Heart right ventricle (tissue), 16 donors: ENCODE measurements at regions not wholly inside any gene's neighbourhood (a gene's known extent, or its start where the extent isn't known, plus 50 kb on each side); places are given as distances from the start of the nearest gene placed in this dataset.

Experiments used
- ATAC-seq, 8 donors: fragments of 200-7000 bp; cut with Tn5 transposase; one replicate each; pipeline ENCODE4 v1.9.1; 2020; ENCODE audit warnings: mild to moderate bottlenecking in 8 of 8, moderate library complexity in 8 of 8, moderate number of reproducible peaks in 1 of 8
- DNase-seq, 2 donors: peaks; one replicate each; pipeline ENCODE4 v3.0.0-alpha.2; 2020
- H3K27ac ChIP-seq, 10 donors: fragments of 200-600 bp; sonication (generic) in 2 of 10; one replicate each; pipeline versions ENCODE4 v1.5.0 to v1.8.0; 2020 to 2022; ENCODE audit warnings: mild to moderate bottlenecking in 3 of 10
- H3K27me3 ChIP-seq, 7 donors: fragments of 200-600 bp; one replicate each; pipeline ENCODE4 v1.8.0; 2021 to 2022; ENCODE audit warnings: mild to moderate bottlenecking in 2 of 7
- H3K36me3 ChIP-seq, 9 donors: fragments of 200-600 bp; sonication (generic) in 1 of 9; one replicate each; pipeline versions ENCODE4 v1.5.0 to v1.8.0; 2020 to 2022; ENCODE audit warnings: mild to moderate bottlenecking in 2 of 9
- H3K4me1 ChIP-seq, 9 donors: fragments of 200-600 bp; sonication (generic) in 1 of 9; one replicate each; pipeline versions ENCODE4 v1.5.0 to v1.8.0; 2020 to 2022; ENCODE audit warnings: mild to moderate bottlenecking in 4 of 9
- H3K4me3 ChIP-seq, 10 donors: fragments of 200-600 bp; sonication (generic) in 2 of 10; one replicate each; pipeline versions ENCODE4 v1.5.0 to v1.8.0; 2020 to 2022; ENCODE audit warnings: mild to moderate bottlenecking in 7 of 10, moderate library complexity in 2 of 10
- H3K9me3 ChIP-seq, 11 donors: fragments of 200-600 bp in 10 of 11; sonication (generic) in 2 of 11; one replicate each; pipeline versions ENCODE4 v1.5.0 to v1.8.0; 2013 to 2022; ENCODE audit warnings: mild to moderate bottlenecking in 2 of 11, control low read depth in 1 of 11, moderate library complexity in 1 of 11
- CTCF ChIP-seq, 9 donors: fragments of 200-600 bp; sonication (generic) in 2 of 9; IDR thresholded peaks; one replicate each; pipeline versions ENCODE4 v1.5.0 to v1.8.0; 2021 to 2022; ENCODE audit warnings: antibody characterized with exemption in 9 of 9, mild to moderate bottlenecking in 5 of 9, moderate library complexity in 1 of 9
- WGBS, 2 donors: extraction: QIAGEN DNeasy Blood & Tissue Kit; methylation state at CpG; one replicate each; pipeline ENCODE4 v1.1.7; 2013; ENCODE audit warnings: inconsistent platforms in 1 of 2; 5-methylcytosine and 5-hydroxymethylcytosine counted together
- intact Hi-C, 10 donors: fragments of 100-400 bp; cut with DNase I; formaldehyde crosslinking; loops; one replicate each; pipeline versions ENCODE4 v1.11.1 to v1.14.2; 2022
- donor health status: Arrhythmogenic right ventricular cardiomyopathy.
- donor health status: ischemic (EF 13 %, LVEDD 7.1; RV severe dilation, severe dysfunction).
- donor health status: healthy with polysubstance abuse.
- donor health status: DM: no; HTN: yes; CAD: no.
- donor health status: DM: no; HTN: no; CAD: no.
- donor health status: ischemic (EF 25% LVEDD 6.9; RV normal size, moderate dysfunction).
- donor health status: ischemic (EF 25% LVEDD 5.7; RV mildly dilated, moderate dysfunction).
- donor health status: healthy.
- donor health status: DM: yes; HTN: yes; CAD: no.
- donor health status: Ischemic cardiomyopathy.
- donor health status: ischemic (EF 35%, LVEDD 5.7; RV mildly dilated, moderate dysfunction).
- donor health status: nonischemic (EF 11% LVEDD 7.7; RV severe dilation, severe dysfunction).
- donor health status: DM: yes; HTN: yes; CAD: no.
- donor health status: PGD.
- donor health status: ischemic (EF 29% LVEDD 5.4; RV normal size, mild dysfunction).
- donor health status: nonischemic (EF 23%, LVEDD 6.1; RV moderate dilation, normal function).

GRCh38 chr18:61108706-61109105 lies 224.5 kb upstream of the CDH20 start:
- DNase-seq (no peak), ATAC-seq (no peak)
- H3K27me3 ChIP-seq: no peaks in the 10 kb centered on the region
- no peak for TF ChIP-seq CTCF (IDR thresholded peaks at IDR 0.05)
- intact Hi-C loops: no loop called here
- H3K4me1 ChIP-seq: no peaks in the 10 kb centered on the region
- no peaks in the 10 kb centered on the region for H3K36me3 ChIP-seq
- H3K4me3 ChIP-seq: no peak overlapping the region
- no peak overlapping the region for H3K27ac ChIP-seq
- H3K9me3 ChIP-seq: no peaks in the 10 kb centered on the region

- H3K27ac ChIP-seq: no peak overlapping the region
Observed at GRCh38 chr18:61123309-61123708, 209.9 kb upstream of the CDH20 start.

GRCh38 chr18:61127714-61128467 lies 205.3 kb upstream of the CDH20 start:
- Histone ChIP-seq H3K36me3 (no peaks in the 10 kb centered on the region), H3K27ac (no peak overlapping the region), H3K4me3 (no peak overlapping the region), H3K9me3 (no peaks in the 10 kb centered on the region), H3K4me1 (no peaks in the 10 kb centered on the region), H3K27me3 (no peaks in the 10 kb centered on the region)
- intact Hi-C loops: no loop called here
- DNase-seq (no peak), ATAC-seq (no peak)
- 27 to 33% methylated on average over 6 of the region's 6 CpGs for WGBS, 2 donors
- no peak for TF ChIP-seq CTCF (IDR thresholded peaks at IDR 0.05)

More at GRCh38 chr18:61123309-61123708, 209.9 kb upstream of the CDH20 start:
- Histone ChIP-seq H3K36me3 (no peaks in the 10 kb centered on the region), H3K27me3 (no peaks in the 10 kb centered on the region), H3K9me3 (no peaks in the 10 kb centered on the region), H3K4me3 (no peak overlapping the region), H3K4me1 (no peaks in the 10 kb centered on the region)
- TF ChIP-seq CTCF (IDR thresholded peaks at IDR 0.05): no peak
- no peak for ATAC-seq
- WGBS, 2 donors: 86 to 91% methylated on average over 2 of the region's 2 CpGs
- intact Hi-C loops: no loop called here
- no peak for DNase-seq

GRCh38 chr18:61129001-61129400 lies 204.2 kb upstream of the CDH20 start:
- ATAC-seq (no peak), DNase-seq (no peak)
- intact Hi-C loops: no loop called here
- Histone ChIP-seq H3K27me3 (no peaks in the 10 kb centered on the region), H3K9me3 (no peaks in the 10 kb centered on the region), H3K27ac (no peak overlapping the region), H3K4me1 (no peaks in the 10 kb centered on the region), H3K36me3 (no peaks in the 10 kb centered on the region), H3K4me3 (no peak overlapping the region)
- TF ChIP-seq CTCF (IDR thresholded peaks at IDR 0.05): no peak
